ENCODE measurements at regions not wholly inside any gene's neighbourhood (a gene's known extent, or its start where the extent isn't known, plus 50 kb on each side); places are given as distances from the start of the nearest gene placed in this dataset.

DNA sequence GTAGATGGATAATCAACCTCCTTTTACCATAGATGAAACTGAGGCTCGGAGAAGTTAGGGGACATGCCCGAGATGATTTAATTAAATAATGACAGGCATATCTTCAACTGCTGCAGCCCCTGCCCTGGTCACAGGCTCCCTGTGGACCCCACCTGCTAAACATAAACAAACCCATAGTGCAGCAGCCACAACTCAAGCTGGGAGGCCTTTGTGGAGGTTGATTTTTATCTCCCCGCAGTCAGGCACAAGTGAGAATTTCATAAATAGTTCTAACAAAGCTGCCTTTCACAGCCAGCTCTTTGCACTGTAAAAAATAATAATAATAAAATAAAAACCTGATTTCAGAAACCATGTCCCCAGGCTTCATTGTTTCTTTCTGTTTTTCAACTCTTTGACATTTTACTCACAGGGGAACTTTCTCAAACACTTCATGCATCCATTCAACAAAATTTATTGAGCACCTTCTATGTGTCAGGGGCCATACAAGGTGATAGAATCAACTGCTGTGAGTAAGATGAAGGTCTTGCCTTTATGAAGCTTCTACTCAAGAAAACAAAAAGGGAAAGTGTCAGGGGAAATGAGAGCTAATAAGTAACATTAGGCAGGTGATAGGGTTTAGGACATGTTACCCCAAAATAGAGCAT is 393.6 kb upstream of the PROK2 start:
- TF ChIP-seq, protein P1, sequence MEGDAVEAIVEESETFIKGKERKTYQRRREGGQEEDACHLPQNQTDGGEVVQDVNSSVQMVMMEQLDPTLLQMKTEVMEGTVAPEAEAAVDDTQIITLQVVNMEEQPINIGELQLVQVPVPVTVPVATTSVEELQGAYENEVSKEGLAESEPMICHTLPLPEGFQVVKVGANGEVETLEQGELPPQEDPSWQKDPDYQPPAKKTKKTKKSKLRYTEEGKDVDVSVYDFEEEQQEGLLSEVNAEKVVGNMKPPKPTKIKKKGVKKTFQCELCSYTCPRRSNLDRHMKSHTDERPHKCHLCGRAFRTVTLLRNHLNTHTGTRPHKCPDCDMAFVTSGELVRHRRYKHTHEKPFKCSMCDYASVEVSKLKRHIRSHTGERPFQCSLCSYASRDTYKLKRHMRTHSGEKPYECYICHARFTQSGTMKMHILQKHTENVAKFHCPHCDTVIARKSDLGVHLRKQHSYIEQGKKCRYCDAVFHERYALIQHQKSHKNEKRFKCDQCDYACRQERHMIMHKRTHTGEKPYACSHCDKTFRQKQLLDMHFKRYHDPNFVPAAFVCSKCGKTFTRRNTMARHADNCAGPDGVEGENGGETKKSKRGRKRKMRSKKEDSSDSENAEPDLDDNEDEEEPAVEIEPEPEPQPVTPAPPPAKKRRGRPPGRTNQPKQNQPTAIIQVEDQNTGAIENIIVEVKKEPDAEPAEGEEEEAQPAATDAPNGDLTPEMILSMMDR (IDR thresholded peaks at IDR 0.05), result no peak
- TF ChIP-seq POLR2A (IDR thresholded peaks at IDR 0.05; ENCODE audit: low read length), result no peak
- TF ChIP-seq NR3C1 (IDR thresholded peaks at IDR 0.05), result no peak
- no peak for TF ChIP-seq RCOR1 (IDR thresholded peaks at IDR 0.05; ENCODE audit: low read depth, low read length)
- TF ChIP-seq MYC (IDR thresholded peaks at IDR 0.05; ENCODE audit: borderline replicate concordance, low read length), result no peak
- TF ChIP-seq HDAC2 (IDR thresholded peaks at IDR 0.05), result no peak
- TF ChIP-seq PHF8 (IDR thresholded peaks at IDR 0.05; ENCODE audit: borderline replicate concordance, low read depth), result no peak
- TF ChIP-seq EP300 (IDR thresholded peaks at IDR 0.05), result no peak
- no peak for TF ChIP-seq KDM1A (IDR thresholded peaks at IDR 0.05; ENCODE audit: low read depth)
- TF ChIP-seq, protein P2, sequence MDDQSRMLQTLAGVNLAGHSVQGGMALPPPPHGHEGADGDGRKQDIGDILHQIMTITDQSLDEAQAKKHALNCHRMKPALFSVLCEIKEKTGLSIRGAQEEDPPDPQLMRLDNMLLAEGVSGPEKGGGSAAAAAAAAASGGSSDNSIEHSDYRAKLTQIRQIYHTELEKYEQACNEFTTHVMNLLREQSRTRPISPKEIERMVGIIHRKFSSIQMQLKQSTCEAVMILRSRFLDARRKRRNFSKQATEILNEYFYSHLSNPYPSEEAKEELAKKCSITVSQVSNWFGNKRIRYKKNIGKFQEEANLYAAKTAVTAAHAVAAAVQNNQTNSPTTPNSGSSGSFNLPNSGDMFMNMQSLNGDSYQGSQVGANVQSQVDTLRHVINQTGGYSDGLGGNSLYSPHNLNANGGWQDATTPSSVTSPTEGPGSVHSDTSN (IDR thresholded peaks at IDR 0.05), result no peak
- TF ChIP-seq NFE2L2 (conservative IDR thresholded peaks at IDR 0.05; ENCODE audit: low read length), result no peak
- TF ChIP-seq FOSL2 (IDR thresholded peaks at IDR 0.05), result no peak
- no peak for TF ChIP-seq FOSL2 (CRISPR knock-in tag; IDR thresholded peaks at IDR 0.05)
